ENCODE measurements at regions not wholly inside any gene's neighbourhood (a gene's known extent, or its start where the extent isn't known, plus 50 kb on each side); places are given as distances from the start of the nearest gene placed in this dataset.
"Not testable (repeated sequence)": the region's sequence is repeated elsewhere in the genome, so short reads cannot be mapped to it uniquely, and the experiment has no call there.

DNA sequence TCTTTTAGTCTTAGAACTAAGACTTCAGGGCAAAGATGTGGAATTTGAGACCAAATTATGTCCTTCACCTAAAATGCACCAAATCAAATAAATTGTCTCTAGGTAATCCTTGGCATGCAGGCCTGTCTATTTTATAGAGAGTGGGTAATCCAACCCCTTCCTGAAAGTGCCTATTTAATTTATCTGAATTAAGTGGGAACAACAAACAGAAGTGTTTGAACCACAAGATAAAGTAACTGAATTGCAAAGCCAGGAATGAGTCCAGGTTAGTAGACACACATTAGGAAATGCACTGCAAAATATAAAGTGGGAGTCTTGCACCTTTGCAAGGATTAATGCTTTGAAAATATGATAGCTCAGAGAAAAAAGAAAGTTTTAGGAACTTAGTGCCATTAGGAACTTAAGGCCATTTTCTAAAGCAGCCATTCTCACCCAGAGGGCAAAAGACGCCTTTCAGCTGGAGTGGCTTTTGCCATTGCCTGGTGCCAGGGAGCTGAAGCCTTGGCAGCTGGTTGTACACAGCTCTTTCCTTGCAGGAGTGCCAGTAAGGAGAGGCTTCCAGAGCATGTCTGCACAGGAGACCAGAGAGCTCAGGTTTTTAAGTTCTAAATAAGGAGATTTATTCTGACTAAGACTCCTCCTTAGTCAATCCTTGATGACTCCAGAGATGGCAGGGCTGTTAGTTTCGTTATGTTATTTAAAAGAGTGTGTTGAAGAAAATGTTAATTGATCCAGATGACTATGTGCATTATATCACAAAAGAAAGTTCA is 151.7 kb upstream of the ELL2 start:
- no peaks in the 10 kb centered on the region for H3K27me3 ChIP-seq (ENCODE audit: control insufficient read depth, insufficient read depth, low read length)
- H3K27ac ChIP-seq (ENCODE audit: low read depth, low read length): no peak overlapping the region
- H3K9me3 ChIP-seq (ENCODE audit: control insufficient read depth, insufficient read depth, low read length): no peaks in the 10 kb centered on the region; the same call in 1 of the 2 replicates
- no peak for DNase-seq (ENCODE audit: low read depth, low spot score)
- TF ChIP-seq, protein P1, sequence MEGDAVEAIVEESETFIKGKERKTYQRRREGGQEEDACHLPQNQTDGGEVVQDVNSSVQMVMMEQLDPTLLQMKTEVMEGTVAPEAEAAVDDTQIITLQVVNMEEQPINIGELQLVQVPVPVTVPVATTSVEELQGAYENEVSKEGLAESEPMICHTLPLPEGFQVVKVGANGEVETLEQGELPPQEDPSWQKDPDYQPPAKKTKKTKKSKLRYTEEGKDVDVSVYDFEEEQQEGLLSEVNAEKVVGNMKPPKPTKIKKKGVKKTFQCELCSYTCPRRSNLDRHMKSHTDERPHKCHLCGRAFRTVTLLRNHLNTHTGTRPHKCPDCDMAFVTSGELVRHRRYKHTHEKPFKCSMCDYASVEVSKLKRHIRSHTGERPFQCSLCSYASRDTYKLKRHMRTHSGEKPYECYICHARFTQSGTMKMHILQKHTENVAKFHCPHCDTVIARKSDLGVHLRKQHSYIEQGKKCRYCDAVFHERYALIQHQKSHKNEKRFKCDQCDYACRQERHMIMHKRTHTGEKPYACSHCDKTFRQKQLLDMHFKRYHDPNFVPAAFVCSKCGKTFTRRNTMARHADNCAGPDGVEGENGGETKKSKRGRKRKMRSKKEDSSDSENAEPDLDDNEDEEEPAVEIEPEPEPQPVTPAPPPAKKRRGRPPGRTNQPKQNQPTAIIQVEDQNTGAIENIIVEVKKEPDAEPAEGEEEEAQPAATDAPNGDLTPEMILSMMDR (IDR thresholded peaks at IDR 0.05; ENCODE audit: low read depth, low read length): no peak
- POLR2A ChIA-PET: interaction anchor here (0.6 kb wide), 2 partner anchors 63 to 162 kb away, joined by 3 to 18 read pairs; no protein-coding TSS in a partner anchor
- CTCF ChIA-PET: no interaction called here
- no peak overlapping the region for H3K4me3 ChIP-seq (ENCODE audit: low read depth, low read length)

DNA sequence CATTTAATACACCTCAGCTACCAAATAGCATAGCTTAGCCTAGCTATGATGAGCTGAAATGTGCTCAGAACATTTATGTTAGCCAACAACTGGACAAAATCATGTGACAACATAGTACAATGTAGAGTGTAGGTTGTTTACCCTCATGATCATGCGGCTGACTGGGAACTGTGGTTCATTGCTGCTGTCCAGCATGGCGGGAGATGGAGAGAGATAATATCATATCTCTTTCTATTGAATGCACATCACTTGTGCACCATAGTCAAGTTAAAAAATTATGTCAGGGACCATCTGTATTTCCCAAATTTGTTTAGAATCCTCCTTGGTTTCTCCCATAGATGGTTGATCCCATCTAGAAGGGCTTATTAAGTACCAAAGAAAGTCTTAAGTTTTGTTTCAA is 151.1 kb upstream of the ELL2 start:
- DNase-seq (ENCODE audit: low read depth, low spot score): no peak
- H3K27me3 ChIP-seq (ENCODE audit: control insufficient read depth, insufficient read depth, low read length): no peaks in the 10 kb centered on the region
- H3K4me3 ChIP-seq (ENCODE audit: low read depth, low read length): no peak overlapping the region
- ChIA-PET POLR2A (no interaction called here), CTCF (no interaction called here)
- H3K9me3 ChIP-seq (ENCODE audit: control insufficient read depth, insufficient read depth, low read length): no peaks in the 10 kb centered on the region; the same call in 1 of the 2 replicates
- H3K27ac ChIP-seq (ENCODE audit: low read depth, low read length): no peak overlapping the region
- TF ChIP-seq, protein P1 (IDR thresholded peaks at IDR 0.05; ENCODE audit: low read depth, low read length): no peak

- TF ChIP-seq, protein P1 (IDR thresholded peaks at IDR 0.05; ENCODE audit: low read depth, low read length): no peak
- H3K4me3 ChIP-seq (ENCODE audit: low read depth, low read length): no peak overlapping the region
- ChIA-PET POLR2A (no interaction called here), CTCF (no interaction called here)
- no peaks in the 10 kb centered on the region for H3K27me3 ChIP-seq (ENCODE audit: control insufficient read depth, insufficient read depth, low read length)
- H3K27ac ChIP-seq (ENCODE audit: low read depth, low read length): no peak overlapping the region
- no peak for DNase-seq (ENCODE audit: low read depth, low spot score)
- no peaks in the 10 kb centered on the region; the same call in 1 of the 2 replicates for H3K9me3 ChIP-seq (ENCODE audit: control insufficient read depth, insufficient read depth, low read length)
These were observed 150.5 kb upstream of the ELL2 start for GRCh38 chr5:96112123-96112670.

- ChIA-PET POLR2A (no interaction called here), CTCF (interaction anchor here (0.6 kb wide), 1 partner anchor 135 kb away, joined by 3 read pairs; no protein-coding TSS in a partner anchor)
- Histone ChIP-seq H3K27me3 (ENCODE audit: control insufficient read depth, insufficient read depth, low read length) (no peaks in the 10 kb centered on the region), H3K9me3 (ENCODE audit: control insufficient read depth, insufficient read depth, low read length) (no peaks in the 10 kb centered on the region; the same call in 1 of the 2 replicates), H3K4me3 (ENCODE audit: low read depth, low read length) (no peak overlapping the region), H3K27ac (ENCODE audit: low read depth, low read length) (no peak overlapping the region)
- DNase-seq (ENCODE audit: low read depth, low spot score): no peak
- TF ChIP-seq, protein P1 (IDR thresholded peaks at IDR 0.05; ENCODE audit: low read depth, low read length): no peak
These were observed 149.6 kb upstream of the ELL2 start for GRCh38 chr5:96111080-96111756.

DNA sequence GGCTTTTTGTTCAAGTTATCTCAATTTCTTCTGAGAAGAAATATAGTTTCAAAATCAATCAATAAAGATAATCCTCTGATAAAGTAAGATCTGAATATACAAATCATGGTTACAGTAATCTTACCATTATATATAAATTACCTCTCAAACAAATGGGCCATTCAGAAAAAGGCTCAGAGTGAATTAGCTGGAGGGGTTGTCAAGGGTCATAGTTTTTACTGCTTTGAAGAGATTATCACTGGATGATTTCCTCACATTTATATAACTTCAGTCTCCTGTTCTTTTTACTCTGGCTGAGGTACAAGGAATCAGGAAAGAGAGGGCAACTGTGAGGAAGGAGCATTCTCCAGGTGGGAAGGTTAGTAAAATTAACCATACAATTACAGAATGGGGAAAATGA is 148.6 kb upstream of the ELL2 start:
- Histone ChIP-seq H3K27ac (ENCODE audit: low read depth, low read length) (no peak overlapping the region), H3K4me3 (ENCODE audit: low read depth, low read length) (no peak overlapping the region), H3K27me3 (ENCODE audit: control insufficient read depth, insufficient read depth, low read length) (no peaks in the 10 kb centered on the region), H3K9me3 (ENCODE audit: control insufficient read depth, insufficient read depth, low read length) (no peaks in the 10 kb centered on the region; the same call in 1 of the 2 replicates)
- TF ChIP-seq, protein P1 (IDR thresholded peaks at IDR 0.05; ENCODE audit: low read depth, low read length): no peak
- CTCF ChIA-PET: no interaction called here
- DNase-seq (ENCODE audit: low read depth, low spot score): no peak
- POLR2A ChIA-PET: no interaction called here

GRCh38 chr5:96108629-96109028 is 147.0 kb upstream of the ELL2 start:
- H3K4me3 ChIP-seq (ENCODE audit: low read depth, low read length); CTCF ChIA-PET; DNase-seq (ENCODE audit: low read depth, low spot score); H3K27me3 ChIP-seq (ENCODE audit: control insufficient read depth, insufficient read depth, low read length); H3K27ac ChIP-seq (ENCODE audit: low read depth, low read length); POLR2A ChIA-PET; H3K9me3 ChIP-seq (ENCODE audit: control insufficient read depth, insufficient read depth, low read length): not testable (repeated sequence)

DNA sequence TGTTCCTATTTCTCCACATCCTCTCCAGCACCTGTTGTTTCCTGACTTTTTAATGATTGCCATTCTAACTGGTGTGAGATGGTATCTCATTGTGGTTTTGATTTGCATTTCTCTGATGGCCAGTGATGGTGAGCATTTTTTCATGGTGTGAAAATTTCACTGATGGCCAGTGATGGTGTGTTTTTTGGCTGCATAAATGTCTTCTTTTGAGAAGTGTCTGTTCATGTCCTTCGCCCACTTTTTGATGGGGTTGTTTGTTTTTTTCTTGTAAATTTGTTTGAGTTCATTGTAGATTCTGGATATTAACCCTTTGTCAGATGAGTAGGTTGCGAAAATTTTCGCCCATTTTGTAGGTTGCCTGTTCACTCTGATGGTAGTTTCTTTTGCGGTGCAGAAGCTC is 142.2 kb upstream of the ELL2 start:
- POLR2A ChIA-PET; H3K4me3 ChIP-seq (ENCODE audit: low read depth, low read length); H3K9me3 ChIP-seq (ENCODE audit: control insufficient read depth, insufficient read depth, low read length); H3K27me3 ChIP-seq (ENCODE audit: control insufficient read depth, insufficient read depth, low read length); CTCF ChIA-PET; DNase-seq (ENCODE audit: low read depth, low spot score); H3K27ac ChIP-seq (ENCODE audit: low read depth, low read length): not testable (repeated sequence)
